ENCODE measurements at regions not wholly inside any gene's neighbourhood (a gene's known extent, or its start where the extent isn't known, plus 50 kb on each side); places are given as distances from the start of the nearest gene placed in this dataset.

DNA sequence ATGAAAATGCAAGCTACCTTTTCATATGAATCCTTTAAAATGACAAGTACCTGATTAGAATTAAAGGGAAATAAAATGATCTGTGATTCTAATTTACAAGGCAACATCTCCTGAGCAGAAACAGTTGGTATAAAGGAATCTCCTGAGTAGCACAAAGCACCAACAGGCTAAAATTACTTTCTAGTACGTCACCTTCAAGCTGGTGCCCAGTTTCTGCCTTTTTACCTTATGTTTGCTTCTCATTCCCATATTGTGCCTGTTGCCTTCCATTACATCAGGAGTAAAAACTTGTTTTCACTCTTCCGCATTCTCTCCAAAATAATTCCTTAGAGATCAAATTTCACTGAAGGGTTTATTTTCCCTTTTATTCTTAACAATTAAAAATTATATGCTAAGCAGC is 587.1 kb upstream of the KCND2 start:
- Histone ChIP-seq H3K4me1 (no peaks in the 10 kb centered on the region), H3K36me3 (no peaks in the 10 kb centered on the region), H3K27me3 (no peaks in the 10 kb centered on the region), H3K27ac (no peak overlapping the region), H3K4me3 (no peak overlapping the region), H3K9me3 (no peaks in the 10 kb centered on the region)
- TF ChIP-seq, protein P1, sequence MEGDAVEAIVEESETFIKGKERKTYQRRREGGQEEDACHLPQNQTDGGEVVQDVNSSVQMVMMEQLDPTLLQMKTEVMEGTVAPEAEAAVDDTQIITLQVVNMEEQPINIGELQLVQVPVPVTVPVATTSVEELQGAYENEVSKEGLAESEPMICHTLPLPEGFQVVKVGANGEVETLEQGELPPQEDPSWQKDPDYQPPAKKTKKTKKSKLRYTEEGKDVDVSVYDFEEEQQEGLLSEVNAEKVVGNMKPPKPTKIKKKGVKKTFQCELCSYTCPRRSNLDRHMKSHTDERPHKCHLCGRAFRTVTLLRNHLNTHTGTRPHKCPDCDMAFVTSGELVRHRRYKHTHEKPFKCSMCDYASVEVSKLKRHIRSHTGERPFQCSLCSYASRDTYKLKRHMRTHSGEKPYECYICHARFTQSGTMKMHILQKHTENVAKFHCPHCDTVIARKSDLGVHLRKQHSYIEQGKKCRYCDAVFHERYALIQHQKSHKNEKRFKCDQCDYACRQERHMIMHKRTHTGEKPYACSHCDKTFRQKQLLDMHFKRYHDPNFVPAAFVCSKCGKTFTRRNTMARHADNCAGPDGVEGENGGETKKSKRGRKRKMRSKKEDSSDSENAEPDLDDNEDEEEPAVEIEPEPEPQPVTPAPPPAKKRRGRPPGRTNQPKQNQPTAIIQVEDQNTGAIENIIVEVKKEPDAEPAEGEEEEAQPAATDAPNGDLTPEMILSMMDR (IDR thresholded peaks at IDR 0.05) = no peak
- ATAC-seq (no peak), DNase-seq (no peak)
- intact Hi-C loops (cut with DNase I) = no loop called here
- WGBS, 2 donors = 72 to 73% methylated on average over 2 of the region's 2 CpGs

DNA sequence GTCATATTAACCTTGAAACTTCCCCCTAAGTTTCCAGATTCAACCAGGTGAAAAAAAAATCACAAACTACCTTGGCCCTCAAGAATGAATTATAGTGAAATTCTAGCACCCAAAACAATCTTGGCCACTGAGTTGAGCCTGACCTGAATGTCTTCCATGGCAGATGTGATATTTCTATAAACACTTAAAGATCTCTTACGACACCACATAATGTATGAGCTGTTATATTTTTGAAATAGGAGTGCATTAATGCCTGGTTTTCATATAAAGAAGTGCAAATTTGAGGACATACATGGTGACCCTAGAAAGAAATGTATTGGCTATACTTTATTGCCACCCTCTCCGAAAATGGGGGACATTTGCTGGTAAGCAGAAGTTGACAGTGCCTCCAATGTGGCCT is 584.1 kb upstream of the KCND2 start:
- DNase-seq (no peak), ATAC-seq (no peak)
- intact Hi-C loops (cut with DNase I) = no loop called here
- TF ChIP-seq, protein P1 (IDR thresholded peaks at IDR 0.05) = no peak
- Histone ChIP-seq H3K36me3 (no peaks in the 10 kb centered on the region), H3K9me3 (peaks cover 0 to 6% (median 0%) of the 10 kb centered on the region in 11 donors), H3K27ac (no peak overlapping the region), H3K4me1 (no peaks in the 10 kb centered on the region), H3K27me3 (no peaks in the 10 kb centered on the region), H3K4me3 (no peak overlapping the region)
- WGBS, 2 donors = 78 to 83% methylated on average over 2 of the region's 2 CpGs

DNA sequence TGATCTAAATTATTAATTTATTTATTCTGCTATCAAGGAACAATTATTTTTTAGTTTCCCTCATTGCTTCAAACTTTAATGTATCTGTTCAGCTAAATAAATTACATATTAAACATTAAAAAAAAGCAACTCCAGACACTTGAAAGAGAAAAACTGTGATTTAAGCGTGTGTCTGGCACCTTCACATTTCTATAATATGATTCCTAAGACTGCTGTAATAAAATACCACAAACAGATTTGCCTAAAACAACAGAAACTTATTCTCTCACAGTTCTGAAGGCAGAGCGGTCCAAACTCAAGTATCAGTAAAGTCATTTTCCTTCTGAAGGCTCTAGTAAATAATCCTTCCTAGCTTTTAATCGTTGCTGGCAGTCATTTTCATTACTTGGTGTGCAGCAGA is 580.4 kb upstream of the KCND2 start:
- ATAC-seq = no peak
- Histone ChIP-seq H3K27me3 (no peaks in the 10 kb centered on the region), H3K27ac (no peak overlapping the region), H3K36me3 (no peaks in the 10 kb centered on the region), H3K9me3 (peaks cover 0 to 22% (median 6%) of the 10 kb centered on the region in 11 donors), H3K4me3 (no peak overlapping the region), H3K4me1 (no peaks in the 10 kb centered on the region)
- 66 to 69% methylated on average over 3 of the region's 3 CpGs for WGBS, 2 donors
- intact Hi-C loops (cut with DNase I) = no loop called here
- no peak for DNase-seq
- TF ChIP-seq, protein P1 (IDR thresholded peaks at IDR 0.05) = no peak

DNA sequence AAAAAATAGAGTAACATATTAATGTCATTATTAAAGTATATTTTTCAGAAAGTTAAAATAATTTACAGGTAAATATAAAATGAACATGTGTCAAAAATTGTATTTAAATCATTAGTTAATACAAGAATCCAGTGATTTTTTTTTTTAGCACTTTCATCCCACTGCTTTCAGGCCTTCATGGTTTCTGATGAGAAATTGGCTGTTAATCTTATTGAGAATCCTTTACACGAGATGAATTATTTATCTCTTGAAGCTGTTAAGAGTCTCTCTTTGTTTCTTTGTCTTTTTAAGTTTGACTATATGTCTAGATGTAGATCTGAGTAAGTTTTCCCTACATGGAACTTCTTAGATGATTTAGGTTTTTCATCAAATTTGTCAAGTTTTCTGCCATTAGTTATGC is 578.5 kb upstream of the KCND2 start:
- ATAC-seq (no peak), DNase-seq (no peak)
- intact Hi-C loops (cut with DNase I) = no loop called here

More for the DNA sequence above, 578.5 kb upstream of the KCND2 start:
- WGBS, 2 donors = 36 to 49% methylated on average over 1 of the region's 1 CpG
- H3K4me3 ChIP-seq = no peak overlapping the region
- H3K27me3 ChIP-seq = no peaks in the 10 kb centered on the region
- H3K27ac ChIP-seq = no peak overlapping the region
- peaks cover 0 to 22% (median 6%) of the 10 kb centered on the region in 11 donors for H3K9me3 ChIP-seq
- H3K36me3 ChIP-seq = no peaks in the 10 kb centered on the region
- TF ChIP-seq, protein P1 (IDR thresholded peaks at IDR 0.05) = no peak
- no peaks in the 10 kb centered on the region for H3K4me1 ChIP-seq

Data from heart right ventricle (tissue), 16 donors.